ENCODE measurements at regions not wholly inside any gene's neighbourhood (a gene's known extent, or its start where the extent isn't known, plus 50 kb on each side); places are given as distances from the start of the nearest gene placed in this dataset.
A peak's percentile ranks its signal among the peaks of the same experiment; 100 is the strongest.

- TF ChIP-seq ZNF462 (CRISPR knock-in tag; IDR thresholded peaks at IDR 0.05) (no peak), POLR2AphosphoS5 (IDR thresholded peaks at IDR 0.05; ENCODE audit: low read depth) (no peak), JUNB (IDR thresholded peaks at IDR 0.05; ENCODE audit: unreplicated experiment) (no peak), ZNF331 (CRISPR knock-in tag; IDR thresholded peaks at IDR 0.05; ENCODE audit: low read depth) (no peak)
These were observed 731.0 kb downstream of the ZNF385D start (continued) for GRCh38 chr3:21020043-21020442.

- peaks cover 7% of the 10 kb centered on the region for H3K27me3 Mint-ChIP-seq (ENCODE audit: insufficient read depth, low read depth, poor library complexity)
- Histone ChIP-seq H3K4me3 (no peak overlapping the region), H3K4me1 (ENCODE audit: insufficient read depth) (no peaks in the 10 kb centered on the region), H3K27ac (ENCODE audit: low read depth) (no peak overlapping the region), H3K36me3 (ENCODE audit: insufficient read depth) (no peaks in the 10 kb centered on the region), H3K9me2 (ENCODE audit: insufficient read depth) (peaks cover 3% of the 10 kb centered on the region; the same call in 1 of the 2 replicates), H4K20me1 (replicated peaks; ENCODE audit: insufficient read depth) (no peaks in the 10 kb centered on the region), H3K27me3 (ENCODE audit: insufficient read depth) (no peaks in the 10 kb centered on the region), H2AFZ (peak overlapping the region; percentile 87), H3F3A (replicated peaks; ENCODE audit: low read depth) (no peaks in the 10 kb centered on the region), H3K79me2 (replicated peaks; ENCODE audit: insufficient read depth) (no peaks in the 10 kb centered on the region), H3K4me2 (no peak overlapping the region)
- peaks cover 12% of the 10 kb centered on the region for H3K4me1 Mint-ChIP-seq
- ATAC-seq (peak; percentile 90), DNase-seq (ENCODE audit: low spot score) (peak; percentile 69)
- H3K4me3 Mint-ChIP-seq = no peak overlapping the region
- peaks cover 3% of the 10 kb centered on the region; the same call in 1 of the 3 replicates for H3K36me3 Mint-ChIP-seq (ENCODE audit: low read depth)
- no peak overlapping the region for H3K27ac Mint-ChIP-seq
- peaks cover 7% of the 10 kb centered on the region; the same call in 1 of the 3 replicates for H3K9me3 Mint-ChIP-seq
- TF ChIP-seq CTCF (conservative IDR thresholded peaks at IDR 0.05; ENCODE audit: low read depth in 2 of 2) (peak; percentile 71 to 87), CREB1 (CRISPR knock-in tag; IDR thresholded peaks at IDR 0.05; ENCODE audit: low read depth) (no peak), ZNF462 (CRISPR knock-in tag; IDR thresholded peaks at IDR 0.05) (peak; percentile 37; the same call in 1 of the 2 replicates)
These were observed 733.7 kb downstream of the ZNF385D start for GRCh38 chr3:21017115-21017852.
